OCI-M1 (cell line): ENCODE measurements at regions not wholly inside any gene's neighbourhood (a gene's known extent, or its start where the extent isn't known, plus 50 kb on each side); places are given as distances from the start of the nearest gene placed in this dataset.

Experiments
- DNase-seq: peaks from one replicate; lab custom pipeline; 2025; lab: John Stamatoyannopoulos, UW

DNA sequence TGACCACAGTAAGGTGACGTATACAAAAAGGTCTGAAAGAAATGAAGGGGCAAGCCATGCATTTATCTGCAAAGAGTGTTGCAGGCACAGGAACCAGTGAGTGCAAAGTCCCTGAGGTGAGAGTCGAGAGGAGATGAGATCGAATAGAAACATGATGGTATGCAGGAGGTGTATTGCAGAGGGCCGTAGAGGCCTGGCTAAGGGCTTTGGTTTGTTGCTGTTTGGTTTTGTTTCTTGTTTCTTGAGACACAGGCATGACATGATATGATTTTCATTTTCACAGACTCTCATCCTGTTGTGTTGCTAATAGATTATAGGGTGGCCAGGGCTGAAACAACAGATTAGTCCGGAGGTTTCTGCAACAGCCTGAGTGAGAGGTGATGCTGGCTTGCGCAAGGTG, 80.4 kb downstream of the HSPH1 start:
- DNase-seq, result no peak

DNA sequence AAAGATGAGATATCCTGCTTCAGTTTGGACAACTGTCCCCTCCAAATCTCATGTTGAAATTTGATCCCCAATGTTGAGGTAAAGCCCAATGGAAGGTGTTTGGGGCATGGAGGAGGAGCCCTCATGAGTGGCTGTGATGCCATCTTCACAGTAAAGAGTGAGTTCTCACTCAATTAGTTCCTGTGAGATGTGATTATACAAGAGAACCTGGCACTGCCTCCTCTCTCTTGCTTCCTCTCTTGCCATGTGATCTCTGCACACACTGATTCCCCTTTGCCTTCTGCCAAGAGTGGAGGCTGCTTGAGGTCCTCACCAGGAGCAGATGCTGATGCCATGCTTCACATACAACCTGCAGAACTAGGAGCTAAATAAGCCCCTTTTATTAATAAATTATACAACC, 86.9 kb downstream of the HSPH1 start:
- no peak for DNase-seq

DNA sequence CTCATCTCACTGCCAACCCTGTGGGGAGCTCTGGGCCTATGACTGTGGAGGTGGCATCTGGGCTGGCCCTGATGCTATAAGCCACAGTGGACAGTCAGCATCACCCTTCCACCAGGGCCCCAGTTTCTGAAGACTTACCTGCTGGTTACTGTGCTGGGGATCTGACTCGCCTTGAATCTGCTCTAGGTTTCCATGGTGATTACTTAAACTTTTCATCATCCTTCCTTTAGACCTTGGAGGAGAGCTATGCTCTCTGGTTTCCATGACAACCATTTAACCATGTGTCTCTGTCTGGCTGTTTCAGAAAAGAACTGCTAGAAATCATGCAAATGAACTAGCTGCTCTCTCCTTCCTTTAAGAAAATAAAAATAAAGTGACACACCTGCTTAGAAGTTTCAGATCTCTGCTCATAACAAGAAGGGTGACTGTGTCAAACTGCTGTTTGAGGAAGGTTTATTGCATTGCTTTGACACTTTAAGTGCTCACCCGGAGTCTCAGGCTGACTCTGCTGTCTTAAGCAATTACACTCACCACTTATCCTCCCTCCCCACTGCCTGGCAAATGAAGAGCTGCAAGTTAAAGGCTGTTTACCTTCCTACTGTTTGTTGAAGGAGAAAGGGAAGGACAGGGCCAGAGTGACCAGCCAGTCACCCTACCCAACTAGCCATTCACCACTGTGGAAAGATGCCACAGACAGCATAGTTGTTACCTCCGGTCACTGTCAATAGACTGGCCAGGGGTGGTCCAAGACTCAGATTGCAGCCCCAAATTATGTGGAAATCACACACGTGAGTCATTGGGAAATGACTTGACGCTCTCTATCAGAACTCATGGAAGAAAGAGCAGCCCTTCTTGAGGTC, 87.6 kb downstream of the HSPH1 start:
- DNase-seq, result no peak

DNA sequence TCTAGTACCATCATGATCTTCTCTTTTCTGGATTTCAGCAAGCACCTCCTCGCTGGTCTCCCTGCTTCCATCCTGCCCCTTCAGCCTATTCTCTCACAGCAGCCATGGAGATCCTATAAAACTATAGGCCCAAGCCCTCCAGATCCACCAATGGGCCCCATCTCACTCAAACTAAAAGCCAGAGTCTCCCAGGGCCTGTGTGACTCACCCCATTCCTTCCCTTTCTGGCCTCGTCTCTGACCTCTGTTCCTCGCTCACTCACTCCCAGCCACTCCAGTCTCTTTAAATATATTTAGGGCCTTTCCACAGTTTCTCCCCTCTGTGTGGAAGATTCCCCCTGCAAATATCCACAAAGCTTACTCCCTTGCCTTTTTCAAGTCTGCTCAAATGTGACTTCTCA, 89.7 kb downstream of the HSPH1 start:
- no peak for DNase-seq

DNA sequence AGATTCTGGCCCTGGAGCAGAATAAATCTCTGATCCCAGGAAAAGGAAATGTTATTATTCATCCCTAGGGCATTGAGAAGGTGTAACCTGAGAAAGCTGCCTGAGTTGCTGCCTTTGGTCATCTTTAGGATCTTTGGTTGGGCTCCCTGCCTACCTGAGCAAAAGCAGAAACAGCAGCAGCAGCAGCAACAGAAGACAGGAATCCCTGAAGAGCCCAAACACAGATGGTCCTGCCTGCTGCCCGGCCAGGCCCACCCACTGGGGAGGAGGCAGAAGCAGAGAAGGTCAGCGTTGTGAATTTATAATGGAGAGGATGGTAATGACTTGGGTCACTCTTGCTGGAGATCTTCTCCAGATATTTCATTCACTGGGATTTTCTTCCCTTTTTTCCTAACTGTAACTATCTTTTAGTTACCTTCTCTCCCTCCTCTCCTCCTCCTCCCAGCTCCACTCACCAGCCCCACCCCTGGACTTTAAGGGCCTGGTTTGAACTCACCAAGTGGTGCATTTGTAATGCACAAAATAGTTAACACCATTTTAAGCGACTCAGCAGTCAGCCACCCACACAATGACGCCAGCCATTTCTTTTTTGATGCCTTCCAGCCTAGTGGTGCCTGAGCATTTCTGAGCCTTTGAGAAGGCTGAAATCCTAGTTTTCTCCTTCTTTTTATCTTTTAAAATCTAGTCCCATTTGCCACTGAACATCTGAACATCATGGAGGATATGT, 91.7 kb downstream of the HSPH1 start:
- DNase-seq, result no peak

DNA sequence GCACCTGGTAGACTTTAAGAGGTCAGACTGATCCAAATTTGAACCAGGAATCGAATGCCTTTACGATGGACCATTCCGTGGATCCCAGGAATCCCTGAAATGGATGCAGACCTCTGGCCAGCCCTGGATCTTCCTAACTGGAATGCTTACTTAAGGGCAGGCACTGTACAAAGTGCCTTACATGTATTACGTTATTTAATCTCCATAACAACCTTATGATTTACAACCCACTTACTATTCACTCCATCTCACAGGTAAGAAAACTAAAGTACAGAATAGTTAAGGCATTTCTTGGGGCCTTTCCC, 93.6 kb downstream of the HSPH1 start:
- DNase-seq, result no peak

DNA sequence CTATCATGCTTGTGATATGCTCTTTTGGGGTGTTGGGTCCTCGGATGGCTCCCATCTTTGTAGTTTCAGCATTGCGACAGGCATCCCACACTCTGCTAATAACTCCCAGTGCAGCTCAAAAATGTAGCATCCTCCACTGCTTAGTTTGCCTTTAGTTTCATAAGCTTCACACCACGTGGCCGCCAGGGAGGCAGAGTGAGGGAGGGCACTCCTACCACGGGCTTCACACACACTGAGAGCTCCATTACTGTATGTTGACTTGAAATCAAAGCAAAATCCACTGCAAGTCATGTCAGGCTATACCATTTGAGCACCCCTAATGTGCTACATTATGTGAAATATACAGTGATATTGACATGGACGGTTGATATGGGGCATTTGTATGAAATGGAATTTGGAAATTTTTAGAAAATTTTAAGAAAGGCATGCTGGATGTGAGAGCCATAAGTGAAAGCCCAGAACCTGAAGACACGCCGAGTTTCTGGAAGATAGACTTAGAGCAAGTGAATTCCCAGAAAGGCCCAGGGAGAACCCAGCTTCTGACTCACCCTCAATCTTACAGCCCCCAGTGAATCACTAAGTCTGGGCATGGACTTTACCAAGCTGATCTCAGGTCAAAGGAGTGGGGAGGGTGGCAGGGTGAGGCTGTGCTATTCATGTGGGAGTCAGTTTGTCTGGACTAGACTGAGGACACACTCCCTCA, 94.1 kb downstream of the HSPH1 start:
- no peak for DNase-seq

DNA sequence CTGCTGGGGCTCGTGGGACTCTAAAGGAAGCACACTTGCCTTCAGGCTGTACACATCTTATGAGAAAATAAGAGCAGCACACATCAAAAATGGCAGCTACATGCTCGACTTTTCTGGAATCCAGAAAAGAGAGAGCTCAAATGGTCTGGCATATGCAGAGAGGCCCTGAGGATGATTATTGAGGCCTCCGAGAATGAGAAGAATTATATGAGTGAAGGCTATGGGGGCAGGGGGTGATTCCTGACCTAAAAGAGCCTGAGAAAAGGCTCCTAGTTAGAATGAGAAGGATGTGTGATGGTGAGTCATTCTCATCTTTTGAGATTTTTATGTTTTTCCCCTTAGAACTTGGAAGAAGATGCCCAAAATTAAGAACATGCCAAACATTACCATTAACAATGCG, 97.1 kb downstream of the HSPH1 start:
- no peak for DNase-seq

DNA sequence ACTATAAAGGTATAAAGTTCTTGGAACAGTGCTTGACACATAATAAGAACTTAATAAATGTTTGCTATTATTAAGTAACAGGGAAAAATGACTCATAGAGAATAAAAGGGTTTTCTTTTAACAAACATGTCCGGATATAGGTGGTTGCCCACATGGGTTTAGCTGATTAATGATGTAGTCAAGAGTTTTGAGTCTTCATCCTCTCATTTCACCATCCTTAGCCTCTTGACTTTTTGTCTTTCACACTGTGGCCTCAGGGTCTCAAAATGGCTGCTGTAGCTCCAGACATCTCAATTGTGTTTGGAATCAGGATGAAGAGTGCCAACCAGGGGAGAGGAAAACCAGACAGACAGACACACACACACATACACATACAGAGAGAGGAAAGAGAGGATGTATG, 97.9 kb downstream of the HSPH1 start:
- no peak for DNase-seq

DNA sequence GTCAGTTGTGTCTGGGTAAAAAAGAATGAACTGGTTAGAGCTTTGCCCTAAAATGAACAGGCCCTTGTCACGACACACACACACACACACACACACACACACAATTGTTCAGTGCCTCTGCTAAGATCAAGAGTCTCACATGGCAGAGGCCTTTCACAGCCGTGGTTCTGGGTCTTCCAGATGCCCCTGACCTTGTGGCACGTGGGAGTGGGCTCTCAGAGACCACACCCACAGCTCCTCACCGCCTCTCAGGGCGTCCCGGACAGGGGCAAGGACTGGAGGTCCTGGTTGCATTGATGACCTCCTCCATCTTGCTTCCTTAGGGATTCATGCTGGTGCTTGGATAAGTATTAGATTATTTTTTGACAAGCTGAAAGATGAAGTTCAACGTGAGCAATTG, 101.0 kb downstream of the HSPH1 start:
- DNase-seq, result no peak

DNA sequence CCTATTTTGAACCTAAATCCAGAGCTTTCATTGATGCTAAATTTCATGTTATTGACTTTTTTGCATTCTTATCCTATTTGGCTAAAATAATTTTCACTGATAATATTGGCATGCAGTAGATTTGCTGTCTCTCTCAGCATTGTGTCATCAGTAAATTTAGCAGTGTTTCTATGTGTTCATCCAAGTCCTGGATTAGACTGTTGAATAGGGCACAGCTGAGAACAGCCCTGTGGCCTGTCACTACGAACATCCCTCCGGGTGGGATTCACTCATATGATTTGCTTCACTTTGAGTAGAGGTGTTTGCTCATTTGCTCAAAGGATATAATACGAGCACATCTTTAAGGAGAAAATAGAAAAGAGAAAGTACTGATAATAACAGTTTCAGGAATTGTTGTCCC, 101.5 kb downstream of the HSPH1 start:
- no peak for DNase-seq

DNA sequence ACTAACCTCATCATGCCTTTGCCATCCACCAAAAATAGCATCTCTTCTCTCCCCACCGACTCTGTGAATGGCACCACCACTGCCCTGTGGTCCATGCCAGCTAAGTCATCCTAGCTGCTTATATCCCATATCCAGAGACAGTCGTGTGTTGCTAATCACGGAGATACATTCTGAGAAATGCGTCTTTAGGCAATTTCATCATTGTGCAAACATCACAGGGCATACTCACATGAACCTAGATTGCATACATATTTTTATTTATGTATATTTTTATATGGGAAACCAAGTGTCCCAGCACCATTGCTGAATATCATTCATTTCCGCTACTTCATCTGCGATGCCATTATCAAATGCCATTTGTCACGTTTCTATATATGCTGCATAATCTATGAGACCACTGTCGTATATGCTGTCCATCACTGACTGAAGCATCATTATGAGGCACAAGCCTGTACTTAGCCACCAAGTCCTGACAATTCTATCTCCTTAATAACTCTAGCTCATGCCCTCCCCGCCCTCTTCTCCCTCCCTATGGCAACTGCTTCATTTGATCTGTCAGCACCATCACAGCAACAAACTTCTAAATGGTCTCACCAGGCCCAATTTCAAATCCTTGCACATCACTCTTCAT, 104.2 kb downstream of the HSPH1 start:
- DNase-seq, result no peak

DNA sequence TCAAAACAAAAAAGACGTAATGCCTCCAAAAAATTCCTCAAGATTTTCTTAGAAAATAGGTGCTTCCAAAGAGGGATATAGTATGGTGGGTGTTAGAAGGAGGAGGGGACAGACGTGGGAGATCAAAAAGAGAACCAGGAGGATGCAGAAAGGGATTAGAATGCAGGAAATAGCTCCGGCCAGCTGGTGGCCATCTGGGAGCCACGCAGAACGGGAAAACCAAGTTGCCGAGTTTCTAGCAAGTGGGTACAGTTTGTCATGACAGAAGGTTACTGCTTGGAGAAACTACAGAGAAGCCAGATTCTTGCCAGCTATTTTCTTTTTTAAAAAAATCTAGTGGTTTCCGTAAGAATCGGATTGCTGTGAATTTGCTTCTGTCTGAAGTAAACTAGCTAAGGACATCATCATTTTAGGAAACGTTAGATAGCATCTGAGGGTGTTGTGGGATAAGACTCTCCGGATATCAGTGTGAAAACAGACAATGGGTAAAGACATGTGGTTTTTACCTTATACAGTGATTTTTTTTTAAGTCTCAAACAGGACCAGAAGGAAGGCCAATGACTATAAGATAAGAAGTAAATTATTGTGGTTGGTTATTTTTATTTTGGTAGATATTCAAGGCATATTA, 104.9 kb downstream of the HSPH1 start:
- DNase-seq, result no peak

DNA sequence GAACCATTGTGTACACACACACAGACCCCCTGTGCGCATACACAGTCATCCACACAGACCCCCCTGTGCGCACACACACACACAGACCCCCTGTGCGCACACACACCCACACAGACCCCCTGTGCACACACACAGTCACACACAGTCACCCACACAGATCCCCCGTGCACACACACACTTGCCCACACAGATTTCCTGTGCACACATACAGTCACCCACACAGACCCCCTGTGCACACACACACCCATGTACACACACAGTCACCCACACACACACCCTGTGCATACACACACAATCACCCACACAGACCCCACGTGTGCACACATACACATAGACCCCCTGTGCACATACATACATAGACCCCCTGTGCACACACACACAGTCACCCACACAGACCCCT, 106.1 kb downstream of the HSPH1 start:
- DNase-seq, result no peak

DNA sequence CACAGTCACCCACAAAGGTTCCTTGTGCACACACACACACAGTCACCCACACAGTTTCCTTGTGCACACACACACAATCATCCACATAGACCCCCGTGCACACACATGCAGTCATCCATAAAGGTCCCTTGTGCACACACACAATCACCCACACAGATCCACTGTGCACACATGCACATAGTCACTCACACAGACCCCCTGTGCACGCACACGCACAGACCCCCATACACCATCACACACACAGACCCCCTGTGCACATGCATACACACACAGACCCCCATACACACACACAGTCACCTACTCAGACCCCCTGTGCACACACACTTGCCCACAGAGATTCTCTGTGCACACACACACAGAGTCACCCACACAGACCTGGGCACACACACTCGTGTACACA, 107.1 kb downstream of the HSPH1 start:
- DNase-seq, result no peak

DNA sequence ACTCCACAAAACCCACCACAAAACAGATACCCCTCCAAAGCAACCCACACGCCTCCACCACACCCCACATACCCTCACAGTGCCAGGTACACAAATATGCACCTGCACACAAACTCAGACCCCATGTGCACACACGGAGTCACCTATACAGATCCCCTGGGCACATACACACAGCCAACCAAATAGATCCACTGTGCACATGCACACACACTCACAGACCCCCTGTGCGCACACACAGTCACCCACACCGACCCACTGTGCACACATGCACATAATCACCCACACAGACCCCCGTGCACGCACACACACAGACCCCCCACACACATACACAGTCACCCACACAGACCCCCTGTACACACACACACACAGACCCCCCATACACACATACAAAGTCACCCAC, 107.8 kb downstream of the HSPH1 start:
- DNase-seq, result no peak

DNA sequence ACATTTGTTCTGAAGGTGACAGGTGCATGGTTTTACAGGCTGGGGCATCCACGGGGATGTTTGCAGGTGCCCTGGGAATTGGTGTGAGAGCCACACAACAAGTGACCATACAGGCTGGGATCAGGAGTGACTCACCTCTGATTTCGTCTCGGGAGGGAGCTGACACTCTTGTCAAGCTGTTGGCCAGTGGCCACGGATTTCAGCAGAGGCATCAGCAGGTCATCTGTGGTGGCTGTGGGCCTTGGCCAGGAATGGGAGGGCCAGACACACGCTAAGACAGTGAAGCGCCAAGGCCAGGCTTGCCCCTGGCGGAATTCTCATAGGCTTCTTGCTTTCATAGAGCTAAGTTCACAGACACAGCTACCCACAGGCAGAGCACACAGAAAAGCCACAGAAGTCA, 108.6 kb downstream of the HSPH1 start:
- no peak for DNase-seq

DNA sequence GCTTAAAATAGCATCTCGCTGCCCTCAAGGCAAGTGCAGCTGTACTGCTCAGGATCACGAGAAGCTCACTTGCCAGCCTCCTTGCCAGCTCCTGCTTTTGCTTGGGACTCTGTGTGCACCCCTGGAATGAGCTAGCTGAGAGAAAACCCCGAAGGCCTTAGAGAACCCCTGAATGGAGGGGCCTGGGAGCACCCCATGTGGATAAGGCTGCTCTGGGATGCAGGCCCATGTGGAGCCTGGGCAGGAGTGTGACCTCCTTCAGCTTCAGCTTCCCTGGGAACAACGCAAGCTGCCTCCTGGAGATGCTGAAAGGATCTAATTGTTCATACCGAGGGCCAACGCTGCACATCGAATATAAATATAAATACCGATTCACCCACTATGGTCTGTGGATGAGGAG, 109.2 kb downstream of the HSPH1 start:
- no peak for DNase-seq

DNA sequence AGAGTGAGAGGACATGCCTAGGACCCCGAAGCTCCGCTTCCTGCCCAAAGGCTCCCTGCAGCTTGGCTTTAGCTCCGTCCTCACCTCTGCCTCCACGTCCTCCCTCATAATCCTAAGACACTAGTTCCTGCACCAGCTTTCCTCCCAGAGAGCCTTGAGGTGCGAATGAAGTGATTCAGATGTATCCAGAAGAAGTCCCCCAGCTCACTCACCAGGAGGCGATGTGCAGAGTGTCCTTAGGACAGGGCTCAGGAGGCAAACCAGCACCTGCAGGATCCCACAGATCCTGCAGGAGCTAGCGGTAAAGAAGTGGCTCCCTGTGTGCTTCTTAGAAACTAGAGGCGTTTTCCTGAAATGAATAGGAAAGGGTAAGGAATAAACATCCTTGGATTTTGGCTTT, 109.7 kb downstream of the HSPH1 start:
- DNase-seq, result no peak

DNA sequence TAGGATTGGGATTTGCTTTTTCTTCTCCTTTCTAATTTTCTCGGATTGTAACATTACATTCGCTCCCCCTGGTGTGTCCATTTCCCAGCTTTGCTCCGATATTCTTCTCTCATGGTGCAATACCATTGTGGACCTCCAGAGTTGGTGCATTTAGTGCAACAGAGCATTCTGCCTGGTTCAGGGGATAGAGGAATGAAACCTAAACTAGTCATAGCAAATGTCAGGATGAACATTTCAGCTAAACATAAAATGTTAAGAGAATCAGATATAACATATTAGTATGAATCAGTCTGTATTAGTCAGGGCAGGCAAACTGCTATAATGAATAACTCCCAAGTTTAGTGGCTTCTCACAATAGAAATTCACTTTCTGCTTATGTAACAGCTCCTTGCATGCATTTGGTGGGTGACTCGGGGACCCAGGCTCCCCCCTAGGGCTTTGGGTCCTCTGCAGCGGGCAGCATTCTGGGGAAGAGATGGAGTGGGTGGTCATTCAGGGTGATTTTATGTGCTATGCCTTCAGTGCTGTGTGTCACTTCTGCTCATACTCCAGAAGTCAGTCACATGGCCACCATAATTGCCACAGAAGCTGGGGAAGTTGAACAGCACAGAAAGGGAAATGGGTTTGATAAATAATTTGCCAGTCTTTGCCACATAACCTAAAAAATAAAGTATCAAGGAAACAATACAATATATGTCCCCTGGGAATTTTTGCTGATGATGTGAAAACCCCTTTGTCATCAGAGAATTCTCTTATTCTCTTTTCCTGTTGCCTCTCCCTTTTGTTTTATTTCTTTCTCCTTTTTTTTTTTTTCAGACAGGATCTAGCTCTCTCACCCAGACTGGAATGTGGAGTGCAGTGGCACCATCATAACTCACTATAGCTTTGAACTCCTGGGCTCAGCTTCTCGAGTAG, 111.0 kb downstream of the HSPH1 start:
- DNase-seq, result peak; percentile 1

DNA sequence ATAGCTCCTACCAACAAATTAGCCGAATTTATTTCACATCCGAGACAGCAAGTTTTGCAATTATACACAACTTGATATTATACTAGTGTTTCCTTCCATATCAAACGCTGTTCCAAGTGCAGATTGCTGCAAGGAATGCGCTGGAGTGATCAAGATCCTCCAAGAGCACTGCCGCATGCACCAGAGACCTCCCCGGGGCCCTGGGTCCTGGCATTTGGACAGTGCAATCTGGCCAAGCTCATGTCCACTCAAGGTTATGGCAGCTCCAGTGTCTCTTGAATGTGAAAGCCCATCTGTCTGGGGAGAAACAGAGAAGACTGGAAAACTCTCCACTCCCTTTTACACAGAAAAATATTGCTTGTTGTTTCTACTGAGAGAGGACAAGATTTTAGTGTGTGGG, 111.9 kb downstream of the HSPH1 start:
- DNase-seq, result no peak
